GM19372 (cell line): ENCODE measurements at regions not wholly inside any gene's neighbourhood (a gene's known extent, or its start where the extent isn't known, plus 50 kb on each side); places are given as distances from the start of the nearest gene placed in this dataset.

ENCODE experiments used
- ATAC-seq: cut with Tn5 transposase; IDR thresholded peaks from one replicate; pipeline ENCODE4 v1.9.1; 2021; ENCODE audit warnings: mild to moderate bottlenecking, low read depth, moderate library complexity; ENCODE audit not compliant: unreplicated experiment

GRCh38 chr3:117277816-117278215, 568.2 kb downstream of the TUSC7 start:
- no peak for ATAC-seq

GRCh38 chr3:117278424-117279190, 569.0 kb downstream of the TUSC7 start:
- ATAC-seq, result peak; percentile 86

DNA sequence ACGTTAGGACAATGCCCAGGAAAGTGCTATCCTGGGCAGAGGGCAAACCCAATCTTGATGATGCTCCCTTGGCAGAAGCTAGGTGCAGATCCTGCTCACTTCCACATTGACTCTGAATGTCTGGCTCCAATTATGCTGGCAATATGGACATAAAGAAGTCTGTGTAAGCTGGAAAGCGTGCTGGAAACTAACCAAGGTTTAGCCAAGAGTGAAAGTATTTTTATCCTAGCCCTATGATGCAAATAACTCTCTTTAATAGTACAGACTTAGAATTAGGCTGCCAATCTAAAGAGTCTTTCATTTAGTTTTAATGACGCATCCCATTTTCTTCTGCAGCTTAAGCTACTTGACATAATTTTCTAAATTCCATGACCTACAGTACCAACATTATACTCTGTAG, 571.8 kb downstream of the TUSC7 start:
- ATAC-seq, result no peak

- no peak for ATAC-seq
These were observed 573.0 kb downstream of the TUSC7 start for GRCh38 chr3:117282566-117282965.

GRCh38 chr3:117285737-117286136, 576.2 kb downstream of the TUSC7 start:
- ATAC-seq, result no peak

DNA sequence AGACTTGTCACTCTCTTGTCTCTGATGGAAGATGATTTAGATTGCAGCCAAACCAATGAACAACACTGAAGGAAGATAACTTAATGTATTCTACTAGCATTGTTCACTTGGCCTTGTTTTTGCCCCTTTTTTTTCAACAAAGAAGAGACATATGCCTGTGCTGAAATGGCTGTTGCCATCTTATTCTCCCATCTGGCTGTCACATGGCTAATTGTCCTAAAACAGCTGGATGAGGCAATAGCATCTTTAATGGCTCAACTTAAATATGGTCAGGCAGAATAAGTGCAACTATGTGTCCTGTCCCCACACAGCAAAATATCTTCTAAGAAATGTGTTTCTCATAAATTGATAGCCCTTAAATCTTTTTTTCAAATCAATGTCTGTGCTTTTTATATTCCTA, 576.9 kb downstream of the TUSC7 start:
- ATAC-seq, result no peak

DNA sequence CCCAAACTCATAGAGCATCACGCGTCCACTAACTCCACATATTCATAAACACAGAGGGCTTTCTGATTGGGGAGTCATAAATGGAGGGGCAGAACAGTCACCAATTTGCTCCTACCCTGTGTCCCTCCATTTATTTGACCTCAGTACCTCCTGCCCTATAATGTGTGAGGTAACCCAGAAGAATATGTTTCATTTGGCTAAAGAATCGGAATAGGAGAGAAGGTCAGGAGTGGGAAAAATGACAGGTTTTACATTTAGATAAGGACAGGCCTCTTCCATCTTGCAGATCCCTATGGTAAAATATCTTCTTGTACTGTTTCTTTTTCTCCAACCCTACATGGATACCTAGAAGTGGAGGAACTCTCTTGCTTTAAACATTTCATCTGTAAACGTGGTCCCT, 578.0 kb downstream of the TUSC7 start:
- no peak for ATAC-seq

DNA sequence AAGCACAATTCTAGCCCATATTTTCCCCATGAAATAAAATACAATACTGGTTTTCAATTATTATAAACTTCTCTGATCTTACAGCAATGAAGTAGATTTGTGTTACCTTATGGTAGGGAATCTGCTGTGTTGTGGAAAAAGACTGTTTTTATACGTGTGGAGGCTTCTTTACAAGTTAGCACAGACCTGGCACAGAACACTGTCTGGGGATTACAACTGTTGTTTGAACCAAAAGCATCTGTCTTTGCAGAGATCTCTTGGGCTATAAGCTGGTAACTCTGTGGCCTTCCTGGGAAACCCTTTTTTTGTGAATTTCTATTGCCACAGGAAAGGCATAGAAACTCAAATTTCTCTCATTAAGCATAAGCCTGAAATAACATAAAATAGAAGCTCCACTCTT, 581.9 kb downstream of the TUSC7 start:
- ATAC-seq, result no peak

GRCh38 chr3:117297065-117297464, 587.5 kb downstream of the TUSC7 start:
- no peak for ATAC-seq

DNA sequence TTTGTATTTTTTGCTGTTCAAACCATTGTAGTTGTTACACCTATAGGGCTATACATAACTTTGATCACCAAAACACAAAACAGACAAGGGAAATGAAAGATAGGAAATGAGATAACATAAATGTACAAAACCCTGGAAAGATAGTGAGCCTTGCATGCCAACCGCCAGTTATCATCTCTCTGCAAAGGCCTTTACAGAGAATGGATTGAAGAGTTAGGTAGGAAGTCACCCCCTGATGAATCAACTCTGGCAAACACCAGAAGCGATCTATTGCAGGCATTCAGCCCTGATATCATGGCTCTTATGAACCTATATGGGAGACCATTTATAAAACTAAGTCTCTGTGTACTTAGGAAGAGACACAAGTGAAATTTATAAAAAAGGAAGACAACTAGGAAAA, 588.0 kb downstream of the TUSC7 start:
- no peak for ATAC-seq

- no peak for ATAC-seq
These were observed 588.7 kb downstream of the TUSC7 start for GRCh38 chr3:117298273-117298672.

GRCh38 chr3:117302428-117302827, 592.8 kb downstream of the TUSC7 start:
- no peak for ATAC-seq

DNA sequence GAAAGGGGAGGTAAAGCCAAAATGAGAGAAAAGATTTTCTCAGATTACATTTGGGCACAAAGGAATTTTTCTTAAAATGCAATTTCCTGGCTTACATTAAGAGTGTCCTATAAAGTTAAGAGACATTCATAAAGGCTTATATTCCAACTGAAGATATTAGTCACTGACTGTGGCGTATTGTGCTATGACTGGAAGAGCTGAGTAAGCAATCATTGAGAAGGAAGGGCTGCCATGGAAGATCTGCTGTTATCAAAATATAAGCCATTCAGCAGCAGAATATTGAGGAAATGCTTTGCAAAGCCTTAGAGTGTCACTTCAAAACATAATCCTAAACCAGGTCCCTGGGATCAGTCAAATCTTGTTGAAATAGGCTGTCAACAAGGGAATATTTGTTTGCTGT, 593.9 kb downstream of the TUSC7 start:
- ATAC-seq, result no peak

GRCh38 chr3:117304681-117305080, 595.1 kb downstream of the TUSC7 start:
- no peak for ATAC-seq

DNA sequence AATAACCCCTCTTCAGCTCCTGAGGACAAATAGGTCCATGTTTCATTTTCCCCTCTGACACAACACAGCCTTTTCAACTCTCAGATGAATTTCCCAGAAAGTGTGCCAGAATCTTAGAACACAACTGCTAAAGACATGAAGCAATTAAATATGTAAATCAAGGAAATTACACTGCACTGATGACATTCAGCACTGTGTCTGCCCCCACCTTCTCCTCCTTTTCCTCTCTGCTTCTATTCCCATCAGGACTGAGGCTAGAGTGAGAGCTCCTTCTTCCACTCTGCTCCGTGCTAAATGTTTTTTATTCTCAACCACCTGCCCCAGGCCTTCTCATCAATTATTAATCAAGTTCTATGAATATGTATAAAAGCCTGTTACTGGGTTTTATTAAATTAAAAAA, 596.1 kb downstream of the TUSC7 start:
- no peak for ATAC-seq

GRCh38 chr3:117306299-117306698, 596.7 kb downstream of the TUSC7 start:
- no peak for ATAC-seq

DNA sequence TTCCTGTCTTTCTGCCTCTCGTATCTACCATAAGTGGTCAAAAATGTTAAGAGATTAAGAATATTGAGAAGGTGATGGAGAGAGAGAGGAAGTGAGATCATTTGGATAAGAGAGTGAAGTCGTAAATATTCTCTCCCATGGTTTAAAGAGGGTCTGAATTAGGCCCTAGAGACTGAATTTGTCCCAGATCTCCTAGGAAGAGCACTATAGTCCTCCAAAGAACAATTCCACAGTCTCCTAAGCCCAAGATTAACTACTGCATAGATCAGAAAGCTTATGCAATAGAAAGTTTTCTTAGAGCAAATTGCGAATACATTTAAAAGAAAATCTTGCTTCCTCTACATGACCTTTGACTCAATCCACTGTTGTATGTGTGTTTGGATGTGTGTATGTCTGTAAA, 598.8 kb downstream of the TUSC7 start:
- no peak for ATAC-seq

DNA sequence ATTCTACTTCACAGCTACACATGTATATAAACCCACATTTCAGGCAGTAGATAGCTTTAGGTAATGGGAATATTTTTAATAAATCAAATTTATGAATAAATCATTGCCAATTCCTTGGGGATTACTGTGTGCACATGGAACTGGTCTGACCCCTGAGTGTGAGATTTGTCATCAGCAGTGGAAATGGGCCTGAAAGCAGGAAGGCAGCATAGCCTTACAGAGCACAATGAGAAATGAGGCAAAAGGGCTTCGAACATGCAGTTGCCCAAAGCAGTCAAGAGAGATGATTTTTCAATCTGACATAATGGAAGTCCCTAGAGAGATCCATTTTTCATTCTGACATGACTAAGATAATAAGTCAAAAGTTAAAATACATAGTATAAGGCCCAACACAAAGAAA, 599.2 kb downstream of the TUSC7 start:
- no peak for ATAC-seq

DNA sequence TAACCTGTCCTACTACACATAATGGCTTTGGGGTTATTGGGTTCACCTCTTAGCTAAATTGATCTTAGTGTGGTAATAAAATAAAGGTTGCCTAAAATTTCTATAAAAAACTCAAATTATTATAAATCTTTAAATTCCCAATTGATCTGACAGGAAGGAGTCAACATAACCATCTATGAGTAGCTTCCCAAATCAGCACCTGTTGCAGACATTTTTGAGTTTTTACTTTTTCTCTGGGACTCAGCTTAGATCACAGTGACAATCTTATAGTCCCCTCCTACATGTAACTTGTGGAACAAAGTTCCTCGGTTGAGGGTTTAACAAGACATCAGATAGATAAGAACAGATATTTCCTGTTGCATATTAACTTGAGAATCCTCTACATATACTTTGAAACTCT, 601.0 kb downstream of the TUSC7 start:
- no peak for ATAC-seq

DNA sequence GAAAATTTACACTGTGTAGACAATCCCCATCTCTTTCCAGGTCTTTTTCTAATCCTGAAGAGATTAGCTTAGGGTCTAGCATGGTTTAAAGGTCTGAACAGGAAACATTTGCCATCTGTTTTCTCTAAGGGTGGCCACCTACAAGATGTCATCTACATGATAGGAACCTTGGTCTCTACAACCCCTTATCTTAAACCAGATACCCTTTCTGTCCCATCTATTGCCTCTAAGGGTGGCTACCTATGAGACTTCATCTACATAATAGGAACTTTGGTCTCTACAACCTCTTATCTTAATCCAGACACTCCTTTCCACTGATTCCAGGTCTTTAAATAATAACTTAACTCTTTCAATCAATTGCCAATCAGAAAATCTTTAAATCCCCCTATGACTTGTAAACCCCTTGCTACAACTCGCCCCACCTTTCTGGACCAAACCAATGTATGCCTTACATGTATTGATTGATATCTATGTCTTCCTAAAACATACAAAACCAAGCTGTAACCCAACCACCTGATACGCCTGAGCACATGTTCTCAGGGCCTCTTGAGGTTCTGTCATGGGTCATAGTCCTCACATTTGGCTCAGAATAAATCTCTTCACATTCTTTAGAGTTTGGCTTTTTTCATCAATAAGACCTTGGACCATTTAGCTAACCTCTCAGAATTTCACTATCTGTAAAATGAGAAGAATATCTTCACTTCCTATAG, 605.0 kb downstream of the TUSC7 start:
- no peak for ATAC-seq

DNA sequence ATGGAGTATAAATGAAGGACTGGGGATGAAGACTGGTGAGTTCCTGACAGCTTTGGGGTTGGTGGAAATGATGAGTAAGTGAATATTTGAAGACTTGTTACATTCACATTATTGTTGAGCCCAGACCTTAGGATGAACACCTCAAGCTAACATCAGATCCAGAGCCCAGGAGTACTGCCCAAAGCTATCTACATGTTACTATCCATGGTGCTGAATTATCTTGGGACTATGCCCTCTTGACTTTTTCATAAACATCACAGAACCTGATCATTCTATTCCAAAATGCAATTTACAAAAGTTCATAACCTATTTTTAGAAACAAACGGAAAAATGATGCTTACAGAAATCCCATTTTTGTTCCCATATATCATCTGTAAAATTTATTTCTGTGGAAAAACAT, 613.3 kb downstream of the TUSC7 start:
- no peak for ATAC-seq

DNA sequence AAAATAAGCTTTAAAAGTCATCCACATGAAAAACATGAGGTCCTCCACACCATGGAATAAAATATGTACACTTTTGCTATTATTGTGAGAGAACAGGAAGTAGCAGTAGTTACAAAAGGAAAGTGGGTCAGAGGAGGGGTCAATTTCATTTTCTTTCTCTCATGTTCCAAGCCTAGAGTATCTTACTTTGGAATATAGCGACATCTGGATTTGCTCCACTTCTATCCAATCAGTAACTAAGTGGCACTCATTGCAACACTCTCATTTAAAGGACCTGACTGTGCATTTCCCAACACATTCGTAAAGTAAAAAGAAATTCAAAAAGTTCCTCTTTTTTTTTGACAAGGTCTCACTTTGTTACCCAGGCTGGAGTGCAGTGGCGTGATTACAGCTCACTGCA, 637.3 kb downstream of the TUSC7 start:
- ATAC-seq, result no peak
